ENCODE measurements at regions not wholly inside any gene's neighbourhood (a gene's known extent, or its start where the extent isn't known, plus 50 kb on each side); places are given as distances from the start of the nearest gene placed in this dataset.

DNA sequence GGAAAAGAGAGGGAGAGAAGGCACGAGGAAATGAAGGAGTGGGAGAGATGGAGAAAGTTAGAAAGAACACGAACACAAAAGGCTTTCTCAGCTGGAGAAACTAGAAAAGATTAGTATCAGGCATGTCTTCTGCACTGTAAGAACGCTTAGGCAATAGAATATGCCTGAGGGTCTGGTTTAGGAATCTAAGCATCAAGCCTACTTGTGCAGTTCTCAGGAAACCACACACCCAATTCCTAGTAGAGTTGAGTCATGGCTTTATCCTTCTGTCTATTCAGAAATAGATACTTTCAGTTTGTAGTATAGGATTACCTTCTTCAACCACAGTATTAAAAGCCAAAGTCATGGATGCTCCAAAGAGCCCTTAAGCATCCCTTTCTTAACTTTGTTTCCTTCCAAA lies 969.4 kb downstream of the NTRK3 start:
- TF ChIP-seq, protein P1, sequence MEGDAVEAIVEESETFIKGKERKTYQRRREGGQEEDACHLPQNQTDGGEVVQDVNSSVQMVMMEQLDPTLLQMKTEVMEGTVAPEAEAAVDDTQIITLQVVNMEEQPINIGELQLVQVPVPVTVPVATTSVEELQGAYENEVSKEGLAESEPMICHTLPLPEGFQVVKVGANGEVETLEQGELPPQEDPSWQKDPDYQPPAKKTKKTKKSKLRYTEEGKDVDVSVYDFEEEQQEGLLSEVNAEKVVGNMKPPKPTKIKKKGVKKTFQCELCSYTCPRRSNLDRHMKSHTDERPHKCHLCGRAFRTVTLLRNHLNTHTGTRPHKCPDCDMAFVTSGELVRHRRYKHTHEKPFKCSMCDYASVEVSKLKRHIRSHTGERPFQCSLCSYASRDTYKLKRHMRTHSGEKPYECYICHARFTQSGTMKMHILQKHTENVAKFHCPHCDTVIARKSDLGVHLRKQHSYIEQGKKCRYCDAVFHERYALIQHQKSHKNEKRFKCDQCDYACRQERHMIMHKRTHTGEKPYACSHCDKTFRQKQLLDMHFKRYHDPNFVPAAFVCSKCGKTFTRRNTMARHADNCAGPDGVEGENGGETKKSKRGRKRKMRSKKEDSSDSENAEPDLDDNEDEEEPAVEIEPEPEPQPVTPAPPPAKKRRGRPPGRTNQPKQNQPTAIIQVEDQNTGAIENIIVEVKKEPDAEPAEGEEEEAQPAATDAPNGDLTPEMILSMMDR (IDR thresholded peaks at IDR 0.05) = no peak
- TF ChIP-seq EZH2 (IDR thresholded peaks at IDR 0.05) = no peak

All from neural progenitor cell (in vitro differentiated cells).